GM18870 (cell line): ENCODE measurements at regions not wholly inside any gene's neighbourhood (a gene's known extent, or its start where the extent isn't known, plus 50 kb on each side); places are given as distances from the start of the nearest gene placed in this dataset.
"Not testable (repeated sequence)": the region's sequence is repeated elsewhere in the genome, so short reads cannot be mapped to it uniquely, and the experiment has no call there.

Experiments
- ATAC-seq: cut with Tn5 transposase; IDR thresholded peaks from one replicate; pipeline ENCODE4 v1.9.1; 2021; ENCODE audit warnings: moderate library complexity; ENCODE audit not compliant: unreplicated experiment

DNA sequence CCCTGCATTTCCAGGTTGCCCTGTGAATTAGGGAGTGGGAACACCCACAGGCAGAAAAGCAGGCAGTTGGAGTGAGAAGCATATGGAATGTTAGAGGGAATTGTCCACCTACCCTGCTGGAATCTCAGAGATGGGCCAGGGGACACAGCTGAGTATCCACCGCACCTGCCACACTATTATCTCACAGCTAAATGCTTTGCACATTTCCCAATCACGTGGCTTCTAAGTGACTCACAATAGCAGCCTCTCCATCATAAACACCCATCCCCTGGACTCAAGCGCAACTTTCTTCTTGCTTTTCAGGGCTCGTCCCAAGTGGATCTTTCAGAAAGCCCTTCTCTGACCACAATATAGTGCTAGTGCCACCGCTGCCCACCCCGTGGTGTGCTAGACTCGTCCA lies 389.0 kb upstream of the LMCD1 start:
- ATAC-seq, result no peak

DNA sequence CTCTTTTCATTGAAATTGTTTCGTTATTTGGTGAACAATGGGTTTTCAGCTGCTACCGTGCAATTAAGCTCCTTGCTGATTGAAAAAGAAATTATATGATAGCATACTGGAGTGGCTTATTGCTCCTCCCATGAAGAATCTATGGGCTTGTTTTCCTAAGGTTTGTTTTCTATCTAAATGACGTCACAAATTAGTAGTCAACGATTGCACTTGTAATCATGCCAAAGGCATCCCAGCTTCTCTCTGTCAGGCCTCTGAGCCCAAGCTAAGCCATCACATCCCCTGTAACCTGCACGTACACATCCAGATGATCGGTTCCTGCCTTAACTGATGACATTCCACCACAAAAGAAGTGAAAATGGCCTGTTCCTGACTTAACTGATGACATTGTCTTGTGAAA lies 388.0 kb upstream of the LMCD1 start:
- ATAC-seq, result no peak

DNA sequence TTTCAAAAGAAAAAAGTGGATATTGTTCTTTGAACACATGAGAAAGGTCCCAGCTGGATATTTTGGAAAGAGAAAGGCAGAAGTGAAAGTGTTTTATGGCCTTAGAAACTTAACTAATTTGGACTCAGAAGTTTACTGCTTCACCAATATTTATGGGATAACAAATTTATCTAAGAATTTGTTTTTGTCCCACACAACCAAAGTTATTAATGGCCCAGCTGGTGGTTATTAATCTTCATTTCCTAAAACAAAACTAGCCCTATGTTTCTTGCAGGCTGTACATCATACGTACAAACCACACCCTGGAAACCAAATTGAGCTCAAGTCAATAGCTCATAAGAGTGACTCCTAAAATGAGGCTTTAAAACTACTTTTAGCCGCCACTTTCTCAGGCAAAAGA lies 372.9 kb upstream of the LMCD1 start:
- ATAC-seq, result no peak

DNA sequence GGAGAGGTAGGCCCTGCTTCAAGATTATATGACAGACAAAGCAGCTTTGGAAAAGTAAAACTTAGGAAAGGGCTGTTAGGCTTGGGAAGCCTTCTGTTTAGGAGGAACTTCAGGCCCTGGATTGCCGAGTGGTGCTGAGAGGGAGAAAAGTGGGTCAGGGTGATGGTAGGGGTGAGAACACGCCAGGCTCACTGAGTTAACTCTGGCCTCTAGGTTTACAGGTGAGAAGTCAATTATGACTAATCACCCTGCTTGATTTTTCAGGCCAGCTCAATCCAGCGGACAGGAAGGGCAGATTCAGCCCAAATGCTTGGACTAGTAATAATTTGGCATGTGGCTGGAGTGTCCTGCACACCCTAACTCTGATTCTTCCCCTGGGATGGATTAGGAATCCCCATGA lies 365.1 kb upstream of the LMCD1 start:
- ATAC-seq, result no peak

DNA sequence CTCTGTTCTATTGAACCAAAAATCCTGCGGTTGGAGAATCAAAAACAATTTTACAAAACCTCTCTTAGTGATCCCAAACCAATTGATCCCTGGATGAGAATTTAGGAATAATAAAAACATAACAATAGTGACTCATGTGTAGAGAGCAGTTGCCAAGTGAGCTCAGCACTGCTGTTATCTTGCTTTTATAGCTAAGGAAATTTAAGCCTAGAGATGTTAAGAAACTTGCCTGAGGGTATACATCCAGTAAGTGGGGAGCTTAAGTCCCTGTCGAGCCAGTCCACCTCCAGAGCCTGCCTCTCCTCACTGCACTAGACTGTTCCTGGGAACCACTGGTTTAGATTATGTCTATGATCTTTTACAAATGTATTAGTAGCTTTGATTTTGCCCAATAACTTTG lies 358.4 kb upstream of the LMCD1 start:
- ATAC-seq, result no peak

DNA sequence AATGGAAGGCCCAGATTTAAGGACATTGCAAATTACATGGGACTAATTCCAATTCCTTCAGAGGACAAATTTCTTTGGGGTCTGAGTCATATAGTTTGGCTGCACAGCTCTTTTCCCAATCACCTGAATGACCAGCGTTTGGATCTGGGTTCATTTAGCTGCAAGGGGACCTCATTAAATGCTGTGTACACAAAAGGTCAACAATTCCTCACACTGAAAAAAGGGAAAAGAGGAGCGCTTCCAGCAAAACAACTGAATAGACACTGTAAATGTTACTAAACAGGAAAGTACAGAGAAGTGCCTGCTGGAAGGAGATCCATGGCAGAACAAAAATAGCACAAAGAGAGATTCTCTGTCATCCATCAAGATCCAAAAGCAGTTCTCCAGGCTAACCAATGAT lies 356.0 kb upstream of the LMCD1 start:
- no peak for ATAC-seq

DNA sequence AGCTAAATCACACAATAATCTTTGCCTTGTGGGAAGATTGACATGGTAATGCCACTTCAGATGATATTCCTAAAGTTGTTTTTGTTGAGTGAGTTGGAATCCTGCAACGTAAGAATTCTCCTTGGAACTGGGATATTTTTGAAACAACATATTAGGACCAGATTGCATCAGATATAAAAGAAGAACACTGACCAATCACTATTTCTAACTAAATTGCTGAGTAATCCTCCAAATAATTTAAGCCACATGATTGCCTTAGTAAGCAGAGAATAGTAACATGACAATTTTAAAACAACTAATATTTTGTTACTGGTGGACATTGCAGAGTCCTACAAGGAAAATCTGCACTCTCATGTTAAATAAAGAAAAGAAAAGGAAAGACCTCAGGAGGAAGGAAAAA lies 353.9 kb upstream of the LMCD1 start:
- no peak for ATAC-seq

DNA sequence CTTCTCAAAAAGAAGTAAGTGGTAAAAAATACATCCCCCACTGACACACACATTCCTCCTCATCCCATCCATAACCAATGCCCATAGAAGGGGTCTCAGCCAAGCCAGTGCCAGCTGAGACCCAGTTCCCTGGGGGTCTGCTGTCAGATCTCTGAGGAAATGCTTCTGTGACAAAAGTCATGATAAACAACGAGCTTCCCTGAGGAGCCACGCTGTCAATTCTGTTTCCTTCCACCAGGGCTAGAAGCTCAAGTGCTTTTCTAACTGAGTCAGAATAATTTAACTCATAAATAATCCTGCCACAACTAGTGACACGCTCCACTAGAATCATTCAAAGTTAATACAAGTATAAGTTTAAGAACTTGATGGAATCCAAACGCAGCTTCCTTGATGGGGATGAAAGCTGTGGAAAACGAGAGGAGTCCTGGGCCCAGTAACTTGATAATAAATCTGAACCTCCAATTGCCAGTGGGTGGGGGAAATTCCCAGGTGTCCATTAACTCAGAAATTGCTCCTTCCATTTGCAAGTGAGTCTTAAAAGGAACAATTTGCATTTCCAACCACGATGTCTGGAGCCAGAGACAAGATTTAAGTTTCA lies 348.7 kb upstream of the LMCD1 start:
- no peak for ATAC-seq

DNA sequence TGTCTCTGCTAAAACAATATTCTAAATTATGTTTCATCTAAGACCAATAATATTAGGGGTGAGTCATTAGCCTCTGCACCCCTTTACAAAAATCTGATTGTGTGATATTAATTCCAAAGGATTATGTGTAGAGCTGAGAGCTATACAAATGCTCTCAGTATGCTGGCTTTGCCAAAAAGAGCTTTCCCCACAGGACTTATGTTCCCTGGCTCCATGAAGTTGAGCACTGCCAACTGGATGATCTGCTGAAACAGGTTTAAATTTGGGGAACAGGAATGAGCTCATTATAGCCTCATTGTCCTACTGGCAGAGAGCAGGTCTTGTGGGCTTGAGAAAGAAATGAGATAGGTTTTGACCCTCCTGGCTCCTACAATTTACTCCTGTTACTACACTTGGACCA lies 347.8 kb upstream of the LMCD1 start:
- no peak for ATAC-seq

DNA sequence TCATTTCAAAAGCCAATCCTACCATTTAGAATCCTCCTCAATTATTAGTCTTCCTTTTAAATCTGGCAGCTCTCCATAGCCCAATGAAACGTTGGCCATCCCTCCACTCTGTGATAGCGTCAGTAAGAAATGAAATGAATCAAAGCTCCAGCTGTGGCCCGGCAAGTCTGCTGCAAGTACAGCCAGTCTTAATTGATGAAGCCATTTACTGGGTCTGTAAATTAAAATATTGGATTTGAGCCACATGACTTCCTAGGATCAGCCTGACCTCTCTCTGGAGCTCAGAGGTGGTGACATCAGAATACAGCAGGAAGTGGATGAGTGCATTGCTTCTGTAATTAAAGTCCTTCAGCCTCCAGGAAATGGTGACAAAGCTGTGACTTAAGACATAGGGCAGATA lies 347.0 kb upstream of the LMCD1 start:
- ATAC-seq, result no peak

DNA sequence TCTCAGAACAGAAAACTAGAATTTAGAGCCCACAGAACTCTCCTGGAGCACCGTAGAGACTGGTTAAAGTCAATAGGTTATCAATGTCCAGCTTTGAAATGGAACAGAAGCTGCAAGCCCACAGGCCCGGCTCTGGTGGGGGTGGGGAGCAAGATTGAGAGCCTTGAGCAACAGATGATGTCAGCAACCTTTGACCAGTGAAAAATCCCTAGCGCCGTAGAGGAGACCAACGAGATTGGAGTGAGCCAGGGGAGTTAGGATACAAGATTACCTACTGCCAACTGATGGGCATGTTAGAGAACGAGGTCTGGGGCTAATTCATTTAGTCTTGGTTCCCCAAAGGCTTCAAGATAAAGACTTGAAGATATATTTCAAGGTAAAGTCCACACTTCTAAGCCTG lies 345.5 kb upstream of the LMCD1 start:
- ATAC-seq, result no peak

DNA sequence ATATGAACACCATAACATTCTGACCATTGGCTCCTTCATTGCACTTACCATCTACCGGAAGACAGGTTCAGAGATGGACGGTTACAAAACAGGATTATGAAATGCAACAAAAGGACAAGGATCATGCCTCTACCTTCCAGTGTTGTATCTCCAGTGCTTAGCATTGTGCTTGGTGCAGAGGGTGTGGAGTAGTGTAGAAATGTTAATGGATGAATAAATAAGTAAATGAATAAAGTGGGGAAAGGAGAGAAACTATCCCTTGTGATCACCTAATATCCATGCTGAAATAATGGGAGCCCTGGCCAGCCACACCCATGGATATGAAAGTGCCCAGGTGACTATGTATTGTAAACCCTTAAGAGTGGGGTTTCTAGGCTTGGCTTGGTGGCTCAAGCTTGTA lies 344.8 kb upstream of the LMCD1 start:
- ATAC-seq, result no peak

DNA sequence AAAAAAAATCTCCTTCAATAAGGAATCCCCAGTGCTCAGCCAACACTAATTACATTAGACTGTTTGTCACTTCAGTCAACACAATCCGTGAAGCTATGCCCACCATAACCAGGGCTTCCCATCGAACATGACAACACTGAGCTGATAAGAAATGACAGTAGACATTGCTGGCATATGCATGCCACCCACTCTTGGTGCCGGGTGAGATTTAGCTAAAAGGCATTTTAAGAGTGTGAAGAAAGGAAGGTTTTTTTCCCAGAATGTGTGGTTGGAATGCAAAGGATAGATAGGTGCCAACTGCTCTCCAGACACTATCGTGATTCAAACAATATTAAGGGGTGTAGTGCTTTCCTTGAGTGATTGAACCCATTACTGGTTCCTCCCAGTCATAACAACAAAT lies 344.0 kb upstream of the LMCD1 start:
- ATAC-seq, result no peak

DNA sequence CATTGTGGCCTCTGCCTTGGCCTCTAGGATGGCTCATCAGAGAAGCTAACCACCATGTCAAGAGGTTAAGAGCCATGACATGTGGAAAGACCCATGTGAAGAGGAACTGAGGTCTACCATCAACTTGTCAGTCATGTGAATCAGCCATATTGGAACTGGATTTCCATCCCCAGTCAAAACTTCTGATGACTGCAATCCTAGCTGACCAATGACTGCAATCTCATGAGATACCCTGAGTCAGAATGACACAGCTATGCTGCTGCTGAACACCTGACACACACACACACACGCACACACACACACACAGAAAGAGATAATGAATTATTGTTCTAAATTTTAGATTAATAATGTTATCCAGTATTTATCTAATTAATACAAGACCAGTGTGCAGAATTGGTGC lies 337.5 kb upstream of the LMCD1 start:
- ATAC-seq, result no peak

DNA sequence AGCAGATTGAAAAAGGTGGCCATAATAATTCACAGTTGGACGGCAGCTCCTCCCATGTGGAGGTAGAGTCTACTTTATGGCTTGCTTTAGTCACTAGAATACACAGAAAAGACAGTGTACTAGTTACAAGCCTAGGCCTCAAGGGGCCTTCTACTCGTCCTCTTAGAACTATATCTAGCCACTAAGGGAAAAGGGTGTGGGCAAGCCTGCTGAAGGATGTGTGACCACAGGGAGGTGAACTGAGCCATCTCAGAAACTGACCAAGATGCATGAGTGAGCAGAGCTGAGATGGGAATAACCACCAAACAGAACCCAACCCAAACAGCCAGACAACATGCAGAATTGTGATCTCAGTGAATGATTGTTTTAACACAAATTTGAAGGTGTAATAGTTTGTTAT lies 335.6 kb upstream of the LMCD1 start:
- no peak for ATAC-seq

DNA sequence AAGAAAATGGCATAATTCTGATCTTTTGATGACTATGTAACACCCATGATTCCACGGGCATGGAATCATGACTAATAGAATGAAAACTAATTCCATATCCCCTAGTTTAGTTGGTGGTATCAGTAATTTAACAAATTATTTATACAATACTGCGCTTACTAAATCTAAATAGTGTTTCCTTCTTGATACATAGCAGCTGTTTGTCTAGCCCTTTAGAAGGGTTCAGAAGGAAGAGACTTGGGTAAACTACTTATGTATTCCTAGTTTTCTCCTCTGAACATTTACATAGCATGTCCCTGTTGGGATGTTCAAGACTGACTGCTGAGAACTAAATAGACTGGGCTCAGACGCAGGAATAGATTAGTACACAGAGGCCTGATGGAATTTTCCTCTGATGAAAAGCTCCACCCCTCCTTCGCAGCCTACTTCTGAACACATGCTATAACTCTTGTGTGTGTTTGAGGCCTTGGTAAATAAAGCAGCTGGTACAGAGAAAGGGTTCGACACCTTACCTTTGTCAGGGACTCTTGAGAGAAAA lies 330.6 kb upstream of the LMCD1 start:
- ATAC-seq, result no peak

DNA sequence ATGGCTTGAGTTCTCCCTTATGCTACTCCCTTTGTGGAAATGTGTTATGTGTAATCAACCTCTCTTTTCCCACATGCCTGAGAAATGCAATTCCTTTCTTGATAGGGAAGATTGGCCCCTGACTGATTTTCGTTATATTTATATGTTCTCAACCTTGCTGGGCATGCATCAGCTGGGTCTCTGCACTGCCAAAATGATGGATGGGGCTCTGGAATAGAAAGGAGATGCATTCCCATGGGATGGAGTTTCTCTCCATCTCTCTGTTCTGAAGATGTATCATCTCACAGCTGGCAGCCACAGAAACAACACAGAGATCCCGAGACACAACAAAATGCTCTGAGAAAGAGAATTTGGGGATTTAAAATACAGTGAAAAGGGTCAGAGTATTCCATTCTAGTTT lies 327.7 kb upstream of the LMCD1 start:
- ATAC-seq, result no peak

DNA sequence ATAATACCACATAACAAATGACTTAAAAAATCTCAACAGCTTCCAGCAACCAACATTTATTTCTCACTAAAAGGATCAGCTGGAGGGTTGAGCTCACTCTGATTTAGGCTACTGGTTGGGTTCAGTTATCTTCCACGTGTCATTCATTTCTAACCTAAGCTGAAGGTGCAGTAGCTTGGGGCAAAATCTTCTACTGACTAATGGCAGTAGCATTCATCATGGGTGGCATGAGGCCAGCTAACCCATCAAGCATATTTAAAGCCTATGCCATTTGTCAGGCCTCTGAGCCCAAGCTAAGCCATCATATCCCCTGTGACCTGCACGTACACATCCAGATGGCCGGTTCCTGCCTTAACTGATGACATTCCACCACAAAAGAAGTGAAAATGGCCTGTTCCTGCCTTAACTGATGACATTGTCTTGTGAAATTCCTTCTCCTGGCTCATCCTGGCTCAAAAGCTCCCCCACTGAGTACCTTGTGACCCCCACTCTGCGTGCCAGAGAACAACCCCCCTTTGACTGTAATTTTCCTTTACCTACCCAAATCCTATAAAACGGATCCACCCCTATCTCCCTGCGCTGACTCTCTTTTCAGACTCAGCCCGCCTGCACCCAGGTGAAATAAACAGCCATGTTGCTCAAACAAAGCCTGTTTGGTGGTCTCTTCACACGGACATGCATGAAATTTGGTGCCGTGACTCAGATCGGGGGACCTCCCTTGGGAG lies 324.7 kb upstream of the LMCD1 start:
- not testable (repeated sequence) for ATAC-seq

DNA sequence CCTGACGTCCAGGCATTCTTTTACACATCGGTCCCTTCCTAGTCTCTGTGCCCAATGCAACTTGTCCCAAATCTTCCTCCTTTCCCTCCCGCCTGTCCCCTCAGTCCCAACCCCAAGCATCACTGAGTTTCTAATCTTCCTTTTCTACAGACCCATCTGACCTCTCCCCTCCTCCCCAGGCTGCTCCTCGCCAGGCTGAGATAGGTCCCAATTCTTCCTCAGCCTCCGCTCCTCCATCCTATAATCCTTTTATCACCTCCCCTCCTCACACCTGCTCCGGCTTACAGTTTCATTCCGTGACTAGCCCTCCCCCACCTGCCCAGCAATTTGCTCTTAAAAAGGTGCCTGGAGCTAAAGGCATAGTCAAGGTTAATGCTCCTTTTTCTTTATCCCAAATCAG lies 323.1 kb upstream of the LMCD1 start:
- not testable (repeated sequence) for ATAC-seq

DNA sequence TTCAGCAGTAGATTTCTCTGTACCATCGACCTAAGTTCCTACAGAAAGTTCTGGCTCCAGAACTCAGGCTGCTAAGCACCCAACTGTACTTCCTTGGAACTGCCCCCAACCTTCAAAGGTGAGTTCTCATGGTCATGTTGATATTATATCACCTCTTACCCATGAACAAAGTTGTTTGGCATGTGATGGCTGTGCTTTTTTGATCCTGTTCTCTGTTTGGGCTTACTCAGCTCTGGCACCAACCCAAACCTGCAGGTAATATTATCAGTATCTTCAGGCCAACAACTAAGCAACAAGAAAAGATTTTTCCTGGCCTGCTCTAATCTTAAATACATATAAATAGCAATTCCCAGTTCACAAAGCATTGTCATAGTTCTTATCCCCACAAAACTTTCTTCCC lies 318.7 kb upstream of the LMCD1 start:
- no peak for ATAC-seq

DNA sequence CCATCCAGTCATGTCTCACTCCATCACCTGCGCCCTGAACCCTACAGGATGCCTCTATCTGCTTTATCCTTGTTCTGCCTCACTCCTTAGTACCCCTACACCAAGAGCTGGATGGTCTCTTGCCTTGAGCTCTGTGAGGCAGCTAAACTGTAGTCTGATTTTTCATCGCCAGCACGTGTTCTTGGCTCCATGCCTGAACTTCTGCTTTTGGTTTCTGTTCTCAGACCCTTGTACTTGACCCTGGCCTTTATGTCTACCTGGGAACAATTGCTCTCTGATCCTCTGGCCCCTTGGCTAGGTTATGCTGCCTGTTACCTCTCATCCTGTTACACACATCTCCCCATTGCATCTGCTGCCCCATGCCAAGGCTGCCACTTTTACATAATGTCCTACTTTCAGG lies 318.0 kb upstream of the LMCD1 start:
- peak; percentile 76 for ATAC-seq

DNA sequence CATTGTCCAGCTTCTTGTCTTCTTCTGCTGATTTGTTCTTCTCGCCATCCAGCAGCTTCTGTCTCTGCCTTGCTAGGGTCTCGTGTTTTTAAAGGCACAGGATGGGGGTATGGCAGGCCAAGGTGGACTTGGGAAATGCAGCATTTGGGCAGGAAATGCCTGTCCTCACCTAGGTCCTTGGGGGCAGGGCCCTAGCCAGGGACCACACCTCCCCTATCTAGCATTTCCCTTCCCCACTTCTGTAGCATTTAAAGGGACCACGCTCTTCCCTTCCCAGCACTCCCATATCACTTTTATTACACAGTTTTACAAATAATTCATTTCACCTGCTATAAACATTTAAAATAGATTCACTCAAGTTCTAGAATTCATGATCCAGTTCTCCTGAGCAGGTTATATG lies 315.4 kb upstream of the LMCD1 start:
- ATAC-seq, result no peak

DNA sequence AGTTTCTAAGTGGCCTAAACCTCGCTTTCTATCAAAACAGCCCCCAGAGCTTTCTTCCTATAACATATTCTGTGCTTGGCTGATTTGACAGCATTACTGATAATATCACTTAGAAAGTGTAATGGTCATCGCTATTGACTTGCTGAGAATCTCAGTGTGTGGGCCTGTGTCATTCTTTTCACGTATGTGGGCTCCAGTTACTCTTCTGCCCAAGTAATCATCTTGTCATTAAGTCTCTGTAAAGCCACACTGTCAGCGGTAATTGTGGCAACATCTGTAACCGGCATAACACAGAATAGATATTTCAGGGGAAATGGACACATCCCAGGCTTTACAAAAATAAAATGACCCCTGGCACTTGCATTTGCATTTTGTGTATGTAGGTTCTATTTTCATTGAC lies 313.6 kb upstream of the LMCD1 start:
- no peak for ATAC-seq
